ENCODE measurements at regions not wholly inside any gene's neighbourhood (a gene's known extent, or its start where the extent isn't known, plus 50 kb on each side); places are given as distances from the start of the nearest gene placed in this dataset.

- no peak for TF ChIP-seq JUND (IDR thresholded peaks at IDR 0.05)
- TF ChIP-seq POLR2AphosphoS5 (IDR thresholded peaks at IDR 0.05; ENCODE audit: low read depth, low read length) = no peak
Measured at GRCh38 chr3:72696815-72697214, 151.4 kb downstream of the SHQ1 start (continued).

- Histone ChIP-seq H4K20me1 (ENCODE audit: insufficient read depth) (no peaks in the 10 kb centered on the region), H3K4me1 (ENCODE audit: control insufficient read depth in 1 of 2, insufficient read depth in 2 of 2, low read depth in 1 of 2, low read length in 1 of 2) (no peaks in the 10 kb centered on the region; a peak in 1 of 4 replicates), H3K27me3 (ENCODE audit: insufficient read depth) (no peaks in the 10 kb centered on the region; the same call in 1 of the 2 replicates), H3K4me2 (no peak overlapping the region), H3K36me3 (replicated peaks in 1 of 2; ENCODE audit: control insufficient read depth in 1 of 2, insufficient read depth in 2 of 2, low read length in 1 of 2) (no peaks in the 10 kb centered on the region), H3K9me2 (no peaks in the 10 kb centered on the region), H3K9ac (no peak overlapping the region), H3K27ac (ENCODE audit: low read depth in 2 of 2, low read length in 1 of 2) (no peak overlapping the region), H2AFZ (ENCODE audit: low read depth) (no peak overlapping the region), H3K9me3 (no peaks in the 10 kb centered on the region), H3K79me2 (ENCODE audit: insufficient read depth) (no peaks in the 10 kb centered on the region), H3K4me3 (ENCODE audit: low read depth in 2 of 2, low read length in 1 of 2) (no peak overlapping the region), H3F3A (replicated peaks; ENCODE audit: insufficient read depth) (no peaks in the 10 kb centered on the region)
- WGBS (ENCODE audit: low lambda C conversion rate) = 56% methylated on average over 5 of the region's 6 CpGs
- DNase-seq = no peak
- ChIA-PET CTCF (no interaction called here), POLR2A (no interaction called here)
- TF ChIP-seq SMC3 (IDR thresholded peaks at IDR 0.05; ENCODE audit: low read depth, low read length) (no peak), RCOR1 (IDR thresholded peaks at IDR 0.05; ENCODE audit: low read length) (no peak), TEAD4 (IDR thresholded peaks at IDR 0.05; ENCODE audit: borderline replicate concordance, insufficient read depth) (no peak), EZH2phosphoT487 (IDR thresholded peaks at IDR 0.05; ENCODE audit: borderline replicate concordance, low read depth) (no peak), SIN3A (IDR thresholded peaks at IDR 0.05; ENCODE audit: borderline replicate concordance, low read depth, low read length) (no peak)
Measured at GRCh38 chr3:72694398-72694797, 153.8 kb downstream of the SHQ1 start.

GRCh38 chr3:72692990-72693389 is 155.3 kb downstream of the SHQ1 start:
- Histone ChIP-seq H3K9me3 (no peaks in the 10 kb centered on the region), H4K20me1 (ENCODE audit: insufficient read depth) (no peaks in the 10 kb centered on the region), H3K27me3 (ENCODE audit: insufficient read depth) (no peaks in the 10 kb centered on the region), H3K79me2 (ENCODE audit: insufficient read depth) (no peaks in the 10 kb centered on the region), H3K4me1 (ENCODE audit: control insufficient read depth in 1 of 2, insufficient read depth in 2 of 2, low read depth in 1 of 2, low read length in 1 of 2) (no peaks in the 10 kb centered on the region; a peak in 1 of 4 replicates), H3K9me2 (no peaks in the 10 kb centered on the region), H3K4me3 (ENCODE audit: low read depth in 2 of 2, low read length in 1 of 2) (no peak overlapping the region), H3K9ac (no peak overlapping the region), H3K27ac (ENCODE audit: low read depth in 2 of 2, low read length in 1 of 2) (no peak overlapping the region), H2AFZ (ENCODE audit: low read depth) (no peak overlapping the region), H3F3A (replicated peaks; ENCODE audit: insufficient read depth) (no peaks in the 10 kb centered on the region), H3K4me2 (no peak overlapping the region), H3K36me3 (replicated peaks in 1 of 2; ENCODE audit: control insufficient read depth in 1 of 2, insufficient read depth in 2 of 2, low read length in 1 of 2) (no peaks in the 10 kb centered on the region)
- CTCF ChIA-PET = no interaction called here
- TF ChIP-seq CHD2 (IDR thresholded peaks at IDR 0.05; ENCODE audit: low read length, partially characterized antibody) (no peak), USF2 (IDR thresholded peaks at IDR 0.05; ENCODE audit: borderline replicate concordance, low read depth, low read length) (no peak), MEF2A (IDR thresholded peaks at IDR 0.05; ENCODE audit: borderline replicate concordance, low read depth) (no peak), RXRA (IDR thresholded peaks at IDR 0.05; ENCODE audit: borderline replicate concordance, low read depth) (no peak), FOXM1 (IDR thresholded peaks at IDR 0.05; ENCODE audit: low read depth) (no peak), TCF12 (IDR thresholded peaks at IDR 0.05) (no peak), MXI1 (IDR thresholded peaks at IDR 0.05; ENCODE audit: low read depth, low read length) (no peak), NRF1 (IDR thresholded peaks at IDR 0.05; ENCODE audit: low read depth, low read length) (no peak), RCOR1 (IDR thresholded peaks at IDR 0.05; ENCODE audit: low read length) (no peak), ZBTB33 (IDR thresholded peaks at IDR 0.05; ENCODE audit: borderline replicate concordance, low read depth) (no peak), FOXJ3 (CRISPR knock-in tag; IDR thresholded peaks at IDR 0.05) (no peak), MAX (IDR thresholded peaks at IDR 0.05; ENCODE audit: low read depth) (no peak), RAD21 (IDR thresholded peaks at IDR 0.05; ENCODE audit: low read length) (no peak), NFIC (IDR thresholded peaks at IDR 0.05; ENCODE audit: borderline replicate concordance) (no peak), IRF3 (IDR thresholded peaks at IDR 0.05; ENCODE audit: low read depth, low read length) (no peak), SMC3 (IDR thresholded peaks at IDR 0.05; ENCODE audit: low read depth, low read length) (no peak), POLR2AphosphoS5 (IDR thresholded peaks at IDR 0.05; ENCODE audit: low read depth, low read length) (no peak), JUND (IDR thresholded peaks at IDR 0.05) (no peak)
- WGBS (ENCODE audit: low lambda C conversion rate) = 91% methylated on average over 9 of the region's 9 CpGs
- no peak for DNase-seq
- POLR2A ChIA-PET = no interaction called here
